RWPE1 (cell line): ENCODE measurements at regions not wholly inside any gene's neighbourhood (a gene's known extent, or its start where the extent isn't known, plus 50 kb on each side); places are given as distances from the start of the nearest gene placed in this dataset.

Experiments
- CTCF ChIA-PET: fragments of 350-600 bp; sonication (Branson Sonifier 250); formaldehyde crosslinking; extraction: SDS; loops from one replicate; lab custom pipeline; 2021; lab: Yijun Ruan, JAX
- POLR2A ChIA-PET: fragments of 400-600 bp; formaldehyde crosslinking; extraction: SDS; loops from one replicate; lab custom pipeline; 2020; ENCODE audit warnings: antibody characterized with exemption; ENCODE audit not compliant: low non-redundant PET; lab: Yijun Ruan, JAX
- DNase-seq: peaks from one replicate; pipeline ENCODE4 v3.0.0; 2012; ENCODE audit warnings: low spot score
- H3K27ac ChIP-seq: fragments of 450-650 bp; 2 replicates; pipeline ENCODE4 v1.5.1; 2017
- TF ChIP-seq, protein P1 (sequence below): fragments of 450-650 bp; conservative IDR thresholded peaks from 2 replicates; pipeline ENCODE4 v1.5.1; 2017; ENCODE audit warnings: low read depth, mild to moderate bottlenecking

DNA sequence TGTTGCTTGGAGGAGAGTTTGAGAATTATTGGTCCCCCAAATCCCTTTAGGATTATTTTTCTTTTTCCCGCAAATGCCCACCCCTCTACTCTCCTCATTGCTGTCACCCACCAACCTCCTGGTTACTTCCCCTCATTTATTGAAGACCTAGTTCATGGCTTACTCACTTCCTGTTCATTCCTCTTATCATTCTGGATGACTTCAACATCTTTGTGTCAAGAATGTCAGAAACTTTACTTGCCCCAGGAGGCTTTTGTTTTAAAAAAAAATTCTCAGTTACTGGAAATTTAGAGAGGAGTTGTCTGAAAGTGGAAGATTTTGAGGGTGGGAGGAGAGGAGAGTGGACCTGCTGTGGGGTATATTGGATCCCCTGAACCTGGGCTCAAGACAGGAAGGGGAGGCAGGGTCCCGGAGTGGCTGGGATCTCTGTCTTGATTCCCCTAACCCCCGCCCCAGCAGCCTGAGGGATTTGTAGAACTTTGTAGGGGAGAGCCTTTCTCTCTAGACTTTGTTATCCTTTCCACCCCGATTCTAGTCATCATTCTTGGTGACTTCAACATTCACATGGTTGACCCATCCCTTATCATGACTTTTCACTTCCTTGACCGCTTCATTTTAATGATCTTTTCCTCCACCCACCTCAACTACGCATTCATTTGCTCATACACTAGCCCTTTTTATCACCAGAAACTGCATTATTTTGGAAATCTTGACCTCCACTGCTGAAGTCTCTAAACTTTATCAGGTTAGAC lies 69.9 kb upstream of the ESX1 start:
- no peak overlapping the region for H3K27ac ChIP-seq
- DNase-seq: no peak
- CTCF ChIA-PET: no interaction called here
- POLR2A ChIA-PET: no interaction called here
- TF ChIP-seq, protein P1, sequence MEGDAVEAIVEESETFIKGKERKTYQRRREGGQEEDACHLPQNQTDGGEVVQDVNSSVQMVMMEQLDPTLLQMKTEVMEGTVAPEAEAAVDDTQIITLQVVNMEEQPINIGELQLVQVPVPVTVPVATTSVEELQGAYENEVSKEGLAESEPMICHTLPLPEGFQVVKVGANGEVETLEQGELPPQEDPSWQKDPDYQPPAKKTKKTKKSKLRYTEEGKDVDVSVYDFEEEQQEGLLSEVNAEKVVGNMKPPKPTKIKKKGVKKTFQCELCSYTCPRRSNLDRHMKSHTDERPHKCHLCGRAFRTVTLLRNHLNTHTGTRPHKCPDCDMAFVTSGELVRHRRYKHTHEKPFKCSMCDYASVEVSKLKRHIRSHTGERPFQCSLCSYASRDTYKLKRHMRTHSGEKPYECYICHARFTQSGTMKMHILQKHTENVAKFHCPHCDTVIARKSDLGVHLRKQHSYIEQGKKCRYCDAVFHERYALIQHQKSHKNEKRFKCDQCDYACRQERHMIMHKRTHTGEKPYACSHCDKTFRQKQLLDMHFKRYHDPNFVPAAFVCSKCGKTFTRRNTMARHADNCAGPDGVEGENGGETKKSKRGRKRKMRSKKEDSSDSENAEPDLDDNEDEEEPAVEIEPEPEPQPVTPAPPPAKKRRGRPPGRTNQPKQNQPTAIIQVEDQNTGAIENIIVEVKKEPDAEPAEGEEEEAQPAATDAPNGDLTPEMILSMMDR: no peak

DNA sequence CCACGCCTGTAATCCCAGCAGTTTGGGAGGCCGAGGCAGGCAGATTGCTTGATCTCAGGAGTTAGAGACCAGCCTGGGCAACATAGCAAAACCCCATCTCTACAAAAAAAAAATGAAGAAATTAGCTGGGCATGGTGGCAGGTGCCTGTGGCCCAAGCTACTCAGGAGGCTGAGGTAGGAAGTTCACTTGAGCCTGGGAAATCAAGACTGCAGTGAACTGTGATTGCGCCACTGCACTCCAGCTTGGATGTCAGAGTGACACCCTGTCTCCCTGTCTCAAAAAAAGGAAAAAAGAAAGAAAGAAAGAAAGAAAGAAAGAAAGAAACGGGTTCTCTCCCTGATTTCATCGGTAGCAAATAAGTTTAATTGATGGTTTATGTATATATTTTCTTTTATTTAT lies 64.6 kb upstream of the ESX1 start:
- ChIA-PET CTCF (no interaction called here), POLR2A (no interaction called here)
- DNase-seq: no peak
- peak overlapping the region; percentile 52; the same call in 1 of the 2 replicates for H3K27ac ChIP-seq
- TF ChIP-seq, protein P1: no peak

DNA sequence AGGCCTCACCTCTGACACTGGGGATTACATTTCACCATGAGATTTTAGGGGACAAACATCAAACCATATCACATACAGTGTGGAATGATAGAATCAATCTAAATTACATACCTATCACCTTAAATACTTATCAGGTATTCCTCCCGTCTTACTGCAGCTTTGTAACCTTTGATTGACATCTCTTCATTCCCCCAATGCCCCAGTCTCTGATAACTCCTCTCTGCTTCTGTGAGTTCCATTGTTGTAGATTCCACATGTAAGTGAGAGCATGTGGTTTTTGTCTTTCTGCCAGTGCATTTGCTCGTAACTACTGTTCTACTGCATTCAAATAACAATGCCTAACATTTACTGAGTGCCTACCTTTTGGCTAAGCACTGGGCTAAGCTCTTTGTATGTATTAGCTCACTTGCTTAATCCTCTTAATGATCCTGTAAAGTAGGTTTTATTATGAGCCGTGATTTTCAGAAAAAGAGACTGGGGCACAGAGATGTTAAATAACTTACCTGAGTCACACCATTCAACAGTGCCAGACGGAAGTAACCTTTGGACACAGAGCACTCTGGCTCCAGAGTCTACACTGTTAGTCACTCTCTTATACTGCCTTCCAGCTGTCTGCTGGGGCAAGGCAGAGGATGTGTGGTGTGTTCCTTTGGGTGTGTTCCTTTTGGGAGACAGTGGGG lies 63.7 kb upstream of the ESX1 start:
- H3K27ac ChIP-seq: no peak overlapping the region
- DNase-seq: peak; percentile 44
- ChIA-PET POLR2A (no interaction called here), CTCF (no interaction called here)
- TF ChIP-seq, protein P1: no peak

DNA sequence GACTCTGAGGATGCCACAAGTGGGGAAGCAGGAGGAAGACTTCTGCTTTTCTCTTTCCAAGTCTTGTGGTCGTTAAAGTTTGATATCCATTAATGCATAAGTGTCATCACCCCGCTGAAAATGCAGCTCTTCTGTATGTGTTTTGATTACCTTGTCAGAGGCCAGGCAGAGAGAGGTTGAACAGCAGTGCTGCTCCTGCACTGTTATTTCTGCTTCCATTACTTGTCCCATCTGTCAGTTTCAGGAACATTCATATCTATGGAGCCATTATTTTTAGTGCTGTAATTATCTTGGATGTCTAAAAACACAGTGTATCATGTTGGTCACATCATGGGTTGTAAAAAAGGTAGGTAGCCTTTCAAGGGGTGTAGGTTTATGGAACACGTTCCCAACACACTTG lies 62.0 kb upstream of the ESX1 start:
- ChIA-PET CTCF (no interaction called here), POLR2A (no interaction called here)
- no peak overlapping the region for H3K27ac ChIP-seq
- TF ChIP-seq, protein P1: no peak
- no peak for DNase-seq

DNA sequence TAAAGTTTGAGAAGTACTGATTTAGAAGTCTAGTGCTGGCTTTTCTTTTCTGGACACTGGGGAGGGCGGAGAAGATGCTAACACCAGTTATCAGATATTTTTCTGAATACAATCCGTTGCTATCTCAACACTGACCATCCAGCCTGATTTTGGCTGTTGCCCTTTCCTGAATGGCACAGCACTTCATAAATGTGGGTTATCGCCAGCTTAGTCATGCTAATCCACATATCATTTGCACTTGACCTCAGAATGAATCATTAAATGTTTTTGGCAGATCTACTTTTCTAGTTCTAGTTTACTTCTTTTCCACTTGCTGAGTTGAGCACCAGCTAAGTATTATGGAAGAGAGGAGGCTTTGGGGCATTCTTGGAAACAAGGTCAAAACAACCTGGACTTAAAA lies 60.8 kb upstream of the ESX1 start:
- CTCF ChIA-PET: interaction anchor here (0.6 kb wide), 1 partner anchor 251 kb away, joined by 3 read pairs; the partner anchor contains the start of gene IL1RAPL2
- POLR2A ChIA-PET: no interaction called here
- H3K27ac ChIP-seq: no peak overlapping the region

DNA sequence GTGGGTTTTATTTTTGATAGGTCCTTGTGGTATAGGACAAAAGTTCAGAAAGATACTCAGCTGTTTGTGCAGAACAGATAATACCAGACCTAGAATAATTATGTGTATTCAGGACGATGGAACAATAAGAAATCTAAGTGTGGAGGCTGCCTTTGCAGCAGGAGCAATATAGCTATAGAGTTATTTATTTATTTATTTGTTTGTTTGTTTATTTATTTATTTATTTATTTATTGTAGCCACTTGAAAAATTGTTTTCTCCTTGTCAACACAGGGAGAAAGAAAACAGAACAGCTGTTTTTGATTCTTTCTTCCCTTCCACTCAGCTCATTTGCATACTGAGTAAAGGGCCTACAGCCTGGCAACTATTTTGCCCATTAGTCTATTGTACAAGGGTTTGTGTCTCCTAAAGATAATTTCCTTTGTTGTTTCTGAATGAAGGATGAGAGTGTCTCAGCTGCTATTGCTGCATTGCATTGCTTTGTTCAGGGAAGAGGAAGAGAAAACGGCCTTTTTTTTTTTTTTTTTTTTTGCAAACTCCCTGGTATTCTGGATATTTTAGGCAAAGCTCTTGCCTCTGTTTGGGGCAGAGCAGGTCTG lies 56.0 kb upstream of the ESX1 start:
- TF ChIP-seq, protein P1: no peak
- no peak overlapping the region for H3K27ac ChIP-seq
- DNase-seq: no peak
- POLR2A ChIA-PET: no interaction called here
- CTCF ChIA-PET: no interaction called here

More for the DNA sequence above, 60.8 kb upstream of the ESX1 start:
- TF ChIP-seq, protein P1: no peak
- peak; percentile 31 for DNase-seq
